ENCODE measurements at regions not wholly inside any gene's neighbourhood (a gene's known extent, or its start where the extent isn't known, plus 50 kb on each side); places are given as distances from the start of the nearest gene placed in this dataset.
"Not testable (repeated sequence)": the region's sequence is repeated elsewhere in the genome, so short reads cannot be mapped to it uniquely, and the experiment has no call there.

DNA sequence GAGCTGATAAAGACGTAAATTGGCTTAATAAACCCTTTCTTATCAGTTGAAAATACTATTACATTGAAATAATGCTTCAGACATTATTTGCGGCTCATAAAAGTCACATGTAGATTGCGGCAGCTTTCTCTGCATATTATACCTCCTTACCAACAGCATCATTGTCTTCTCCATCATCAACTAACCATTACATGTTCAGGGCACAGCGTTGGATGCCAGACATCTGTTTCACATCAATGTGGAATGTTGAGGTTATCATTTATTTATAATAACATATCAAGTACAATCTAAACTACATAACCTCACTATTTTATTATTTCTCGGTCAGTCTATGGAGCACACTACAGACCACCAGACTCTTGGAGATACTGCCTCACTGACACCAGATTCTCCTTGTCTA, 573.8 kb upstream of the FAT3 start:
- no peak for DNase-seq (ENCODE audit: low read depth)

DNA sequence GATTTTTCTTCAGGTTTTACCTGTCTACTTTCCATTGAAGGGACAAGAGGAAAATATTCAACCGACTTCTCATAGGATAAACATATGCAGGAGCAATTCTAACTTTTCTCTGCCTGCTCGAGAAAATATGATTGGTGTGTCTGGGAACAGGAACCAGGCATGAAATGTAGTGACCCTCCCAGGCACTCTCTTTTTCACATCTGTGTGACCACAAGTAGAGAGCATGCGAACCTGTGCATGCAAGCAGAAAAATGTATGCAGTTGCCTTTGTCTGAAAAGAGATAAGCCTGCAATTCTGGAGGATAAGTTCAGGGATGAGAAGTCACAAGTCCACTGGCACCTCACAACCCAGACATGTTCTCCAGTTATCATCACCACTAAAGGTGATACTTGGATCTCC, 583.5 kb upstream of the FAT3 start:
- no peak for DNase-seq (ENCODE audit: low read depth)

DNA sequence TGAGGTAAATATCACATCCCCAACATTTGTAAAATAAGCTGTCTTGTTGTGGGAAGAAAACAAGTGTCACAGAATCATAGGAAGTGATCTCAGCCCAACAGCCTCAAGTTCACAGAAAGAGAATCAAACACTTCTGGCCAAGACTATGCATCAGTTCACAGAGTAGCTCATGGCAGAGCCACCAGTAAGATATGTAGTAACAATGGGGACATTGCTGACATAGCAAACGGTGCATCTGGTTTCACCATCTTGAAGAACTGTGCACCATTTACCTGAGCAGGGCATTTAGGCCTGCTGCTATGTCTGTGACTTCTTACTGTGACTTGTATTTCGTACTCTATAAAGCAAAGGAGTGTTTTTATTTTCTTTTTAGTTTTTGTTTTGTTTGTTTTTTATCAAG, 585.3 kb upstream of the FAT3 start:
- DNase-seq (ENCODE audit: low read depth) = no peak

- peak; percentile 1 for DNase-seq (ENCODE audit: low read depth)
These were observed 593.5 kb upstream of the FAT3 start for GRCh38 chr11:91630916-91631673.

- DNase-seq (ENCODE audit: low read depth) = no peak
These were observed 599.1 kb upstream of the FAT3 start for GRCh38 chr11:91625495-91625894.

DNA sequence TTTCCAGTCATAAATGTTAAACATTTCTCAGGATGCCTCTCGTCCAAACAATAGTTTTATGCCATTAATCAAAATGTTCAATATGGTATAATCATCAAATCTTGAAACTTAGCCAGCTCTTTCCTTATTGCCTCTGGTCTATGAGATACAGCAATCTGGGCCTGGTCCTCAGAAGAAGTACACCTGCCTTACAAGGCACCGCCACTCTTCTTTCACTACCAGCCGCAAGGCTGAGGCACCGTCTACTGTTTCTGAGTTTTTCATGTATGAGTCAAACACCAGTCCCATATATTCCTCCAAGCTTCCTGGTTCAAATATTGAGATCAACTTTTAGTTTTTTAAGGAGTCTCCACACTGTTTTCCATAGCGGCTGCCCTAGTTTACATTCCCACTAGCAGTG, 600.6 kb upstream of the FAT3 start:
- DNase-seq (ENCODE audit: low read depth) = no peak

- no peak for DNase-seq (ENCODE audit: low read depth)
These were observed 615.9 kb upstream of the FAT3 start for GRCh38 chr11:91608677-91609076.

- DNase-seq (ENCODE audit: low read depth) = no peak
These were observed 628.5 kb upstream of the FAT3 start for GRCh38 chr11:91596111-91596510.

DNA sequence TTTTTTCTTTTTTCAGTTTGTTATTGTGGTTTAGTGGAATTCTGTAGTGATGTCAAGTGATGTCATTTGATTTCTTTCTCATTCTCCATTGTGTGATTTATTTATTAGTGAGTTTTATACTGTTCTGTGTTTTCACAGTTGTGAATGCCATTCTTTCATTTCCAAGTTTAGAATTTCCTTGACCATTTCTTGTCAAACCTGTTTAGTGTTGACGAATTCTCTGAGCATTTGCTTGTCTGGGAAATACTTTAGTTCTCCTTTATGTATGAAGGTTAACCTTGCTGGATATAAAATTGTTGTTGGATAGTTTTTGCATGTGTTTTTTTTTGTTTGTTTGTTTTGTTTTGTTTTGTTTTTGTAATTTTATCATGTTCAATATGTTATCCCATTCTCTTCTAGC, 633.6 kb upstream of the FAT3 start:
- DNase-seq (ENCODE audit: low read depth) = no peak

DNA sequence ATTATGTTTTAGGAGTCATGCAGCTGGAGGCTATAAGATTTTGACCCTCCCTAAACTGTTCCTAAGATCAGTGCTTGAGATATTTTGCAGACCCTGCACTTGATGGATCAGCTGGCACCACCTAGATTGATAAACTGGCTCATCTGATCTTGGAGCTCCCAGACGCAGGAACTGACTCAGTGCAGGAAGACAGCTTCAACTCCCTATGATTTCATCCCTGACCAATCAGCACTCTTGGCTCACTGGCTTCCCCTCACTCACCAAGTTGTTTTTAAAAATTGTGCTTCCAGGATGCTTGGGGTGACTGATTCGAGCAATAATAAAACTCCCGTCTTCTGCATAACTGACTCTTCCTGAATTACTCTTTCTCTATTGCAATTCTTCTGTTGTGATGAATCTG, 637.5 kb upstream of the FAT3 start:
- DNase-seq (ENCODE audit: low read depth) = no peak

GRCh38 chr11:91585035-91585801, 639.4 kb upstream of the FAT3 start:
- DNase-seq (ENCODE audit: low read depth) = no peak

DNA sequence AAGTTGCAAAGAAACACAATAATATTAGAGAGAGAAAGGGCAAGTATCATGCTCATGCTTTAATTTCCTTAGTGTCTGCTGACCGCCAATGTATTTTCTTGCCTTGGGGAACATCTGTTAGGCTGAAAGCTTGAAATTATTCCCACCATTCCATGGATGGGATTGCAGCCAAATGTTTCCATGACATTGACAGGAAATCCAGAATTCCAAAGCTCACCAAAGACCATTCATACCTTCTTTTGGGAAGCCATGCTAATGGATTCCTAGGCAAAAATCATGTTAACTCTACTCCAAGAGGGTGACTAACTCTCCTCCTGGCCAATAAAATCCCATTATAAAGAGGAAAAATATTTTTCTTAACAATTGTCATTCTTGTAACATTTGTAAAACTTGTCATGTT, 661.4 kb upstream of the FAT3 start:
- no peak for DNase-seq (ENCODE audit: low read depth)

DNA sequence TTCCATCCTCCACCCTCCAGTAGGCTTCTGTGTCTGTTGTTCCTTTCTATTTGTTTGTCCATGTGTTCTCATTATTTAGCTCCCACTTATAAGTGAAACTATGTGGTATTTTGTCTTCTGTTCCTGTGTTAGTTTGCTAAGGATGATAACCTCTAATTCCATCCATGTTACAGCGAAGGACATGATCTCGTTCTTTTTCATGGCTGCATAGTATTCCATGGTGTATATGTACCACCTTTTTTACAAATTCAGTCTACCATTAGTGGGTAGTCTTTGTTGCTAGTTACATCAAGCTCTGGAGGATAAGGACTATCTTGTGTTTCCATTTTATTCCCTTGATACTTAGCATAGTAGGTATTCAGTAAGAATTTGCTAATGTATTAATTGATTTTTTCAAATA, 664.2 kb upstream of the FAT3 start:
- no peak for DNase-seq (ENCODE audit: low read depth)

DNA sequence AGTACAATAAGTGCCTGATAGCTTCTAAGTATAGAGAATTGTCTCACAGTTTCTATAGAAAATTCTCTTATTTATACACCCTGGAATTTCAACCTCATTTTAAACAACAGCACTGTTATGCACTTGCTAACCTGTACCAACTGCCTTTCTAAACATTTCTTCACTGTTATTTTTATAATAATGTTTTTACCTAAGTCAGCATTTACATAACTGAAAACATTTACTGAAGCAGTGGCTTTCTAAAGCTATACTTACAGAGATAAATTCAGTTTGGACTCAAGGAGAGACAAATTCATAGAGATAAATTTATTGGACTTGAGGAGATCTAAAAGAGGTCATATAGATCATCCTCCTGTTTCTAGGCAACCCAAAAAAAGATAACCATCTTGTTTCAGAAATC, 686.6 kb upstream of the FAT3 start:
- DNase-seq (ENCODE audit: low read depth) = no peak

GRCh38 chr11:91536366-91536765, 688.3 kb upstream of the FAT3 start:
- no peak for DNase-seq (ENCODE audit: low read depth)

DNA sequence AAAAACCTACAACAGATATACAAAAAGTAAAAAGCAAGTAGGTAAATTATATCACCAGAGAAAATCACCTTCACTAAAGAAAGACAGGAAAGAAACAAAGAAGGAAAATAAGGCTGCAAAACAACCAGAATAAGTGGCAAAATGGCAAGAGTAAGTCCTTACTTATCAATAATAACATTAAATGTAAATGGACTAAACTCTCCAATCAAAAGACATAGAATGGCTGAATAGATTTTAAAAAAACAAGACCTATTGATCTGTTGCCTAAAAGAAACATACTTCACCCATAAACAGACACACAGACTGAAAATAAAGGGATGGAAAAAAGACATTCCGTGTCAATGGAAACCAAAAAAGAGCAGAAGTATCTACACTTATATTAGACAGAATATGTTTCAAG, 695.7 kb upstream of the FAT3 start:
- DNase-seq (ENCODE audit: low read depth) = no peak

DNA sequence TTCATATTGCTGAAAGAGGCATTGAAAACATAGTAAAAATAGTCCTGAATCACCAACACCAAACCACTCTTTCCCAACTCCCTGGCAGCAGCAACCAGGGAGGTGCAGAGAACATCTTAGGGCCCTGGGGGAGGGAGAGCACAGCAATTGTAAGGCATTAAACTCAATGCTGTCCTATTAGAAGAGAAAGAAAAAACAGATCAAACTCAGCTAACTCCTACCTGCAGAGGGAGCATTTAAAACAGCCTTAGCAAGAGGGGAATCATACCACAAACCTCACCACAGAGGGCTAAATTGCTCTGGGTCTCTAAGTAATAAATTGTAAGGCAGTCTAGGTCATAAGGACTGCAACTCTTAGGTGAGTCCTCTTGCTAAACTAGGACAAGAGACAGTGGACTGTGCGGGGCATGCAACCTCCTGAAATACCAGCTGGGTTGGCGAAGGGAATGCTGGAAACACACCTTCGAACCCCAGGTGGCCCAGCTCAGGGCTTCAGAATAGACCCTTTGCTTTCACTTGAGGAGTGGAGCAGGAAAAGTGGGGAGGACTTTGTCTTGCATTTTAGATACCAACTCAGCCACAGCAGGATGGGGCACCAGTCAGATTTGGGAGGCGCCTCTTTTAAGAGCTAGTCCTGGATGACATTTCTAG, 697.1 kb upstream of the FAT3 start:
- no peak for DNase-seq (ENCODE audit: low read depth)

GRCh38 chr11:91513734-91514133, 710.9 kb upstream of the FAT3 start:
- DNase-seq (ENCODE audit: low read depth) = no peak

DNA sequence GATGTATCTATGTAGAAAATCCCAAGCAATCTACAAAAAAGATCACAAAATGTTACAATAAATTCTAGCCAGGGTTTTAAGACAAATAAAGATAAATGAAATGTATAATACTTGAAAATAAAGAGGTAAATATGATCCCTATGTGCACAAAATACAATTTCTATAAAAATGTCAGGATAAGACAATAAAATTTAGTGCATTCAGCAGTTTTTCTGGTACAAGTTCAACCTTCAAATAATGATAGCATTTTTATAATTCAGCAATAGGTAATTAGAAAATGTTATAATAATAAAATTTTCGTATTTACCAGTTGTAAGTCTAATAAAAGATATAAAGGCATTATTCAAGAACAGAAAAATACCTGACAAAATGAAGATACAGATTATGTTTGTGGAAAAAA, 726.8 kb upstream of the FAT3 start:
- no peak for DNase-seq (ENCODE audit: low read depth)

DNA sequence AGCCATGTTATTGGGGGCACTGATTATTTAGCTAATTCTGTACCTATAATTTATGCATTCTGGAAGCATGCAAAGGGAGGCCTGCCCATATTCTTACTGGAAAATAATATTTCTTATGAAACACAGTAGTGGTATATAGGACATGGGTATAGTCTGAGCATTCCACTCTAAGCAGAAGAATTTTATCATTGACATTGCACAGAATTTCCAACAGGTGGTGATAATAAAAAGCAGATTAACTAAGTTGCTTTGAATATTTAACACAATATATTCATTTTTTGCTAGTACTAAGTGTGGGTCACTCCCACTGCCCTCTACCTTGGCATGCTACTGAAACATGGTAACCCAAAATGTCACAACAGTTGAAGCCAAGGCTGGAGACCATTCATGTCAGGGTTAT, 728.8 kb upstream of the FAT3 start:
- no peak for DNase-seq (ENCODE audit: low read depth)

DNA sequence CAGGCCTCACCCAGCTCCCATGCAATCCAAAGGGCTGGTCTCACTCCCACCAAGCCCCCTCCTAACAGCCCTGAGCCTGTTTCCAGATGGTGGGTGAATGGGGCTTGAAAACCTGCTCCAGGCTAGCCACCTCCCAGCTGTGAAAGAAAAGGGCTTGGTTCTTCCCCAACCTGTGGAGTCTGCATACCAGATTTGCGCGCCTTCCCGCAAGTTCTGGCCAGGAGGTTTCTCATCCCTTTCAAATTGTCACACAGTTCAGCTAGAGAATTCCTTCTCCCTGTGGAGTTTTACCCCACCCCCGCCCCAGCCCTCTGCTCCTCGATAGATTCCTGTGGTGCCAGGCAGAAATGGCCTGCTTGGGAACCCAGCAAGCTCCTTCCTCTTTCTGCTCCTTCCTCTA, 734.6 kb upstream of the FAT3 start:
- DNase-seq (ENCODE audit: low read depth) = no peak

DNA sequence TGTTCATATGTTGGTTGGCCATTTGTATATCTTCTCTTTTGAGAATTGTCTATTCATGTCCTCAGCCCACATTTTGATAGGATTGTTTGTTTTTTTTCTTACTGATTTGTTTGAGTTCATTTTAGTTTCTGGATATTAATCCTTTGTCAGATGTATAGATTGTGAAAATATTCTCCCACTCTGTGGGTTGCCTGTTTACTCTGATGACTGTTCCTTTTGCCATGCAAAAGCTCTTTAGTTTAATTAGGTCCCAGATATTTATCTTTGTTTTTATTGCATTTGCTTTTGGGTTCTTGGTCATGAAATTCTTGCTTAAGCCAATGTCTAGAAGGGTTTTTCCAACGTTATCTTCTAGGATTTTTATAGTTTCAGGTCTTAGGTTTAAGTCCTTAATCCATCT, 740.7 kb upstream of the FAT3 start:
- not testable (repeated sequence) for DNase-seq (ENCODE audit: low read depth)

DNA sequence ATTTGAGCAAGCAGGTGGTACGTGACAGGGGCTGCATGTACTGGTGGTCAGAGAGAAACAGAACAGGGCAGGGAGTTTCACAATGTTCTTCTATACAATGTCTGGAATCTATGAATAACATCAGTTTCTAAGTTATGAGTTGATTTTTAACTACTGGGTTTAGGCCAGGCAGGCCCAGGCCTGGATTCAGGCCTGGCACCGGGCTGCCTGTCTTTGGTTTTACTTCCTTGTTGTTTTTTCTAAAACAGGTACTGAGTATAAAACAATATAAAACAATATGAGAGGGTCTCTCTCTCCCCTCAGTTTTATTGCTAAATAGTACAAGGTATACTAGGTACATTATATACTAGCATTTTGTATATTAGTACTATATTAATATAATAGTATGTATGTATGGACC, 742.7 kb upstream of the FAT3 start:
- not testable (repeated sequence) for DNase-seq (ENCODE audit: low read depth)
